GM11168 (cell line): ENCODE measurements at regions not wholly inside any gene's neighbourhood (a gene's known extent, or its start where the extent isn't known, plus 50 kb on each side); places are given as distances from the start of the nearest gene placed in this dataset.

Experiments
- in situ Hi-C: fragments of 300-500 bp; cut with MboI; formaldehyde crosslinking; loops from one replicate; pipeline ENCODE4 v1.12.0; 2022; ENCODE audit warnings: low sequenced_read_pairs; ENCODE audit not compliant: unreplicated experiment

DNA sequence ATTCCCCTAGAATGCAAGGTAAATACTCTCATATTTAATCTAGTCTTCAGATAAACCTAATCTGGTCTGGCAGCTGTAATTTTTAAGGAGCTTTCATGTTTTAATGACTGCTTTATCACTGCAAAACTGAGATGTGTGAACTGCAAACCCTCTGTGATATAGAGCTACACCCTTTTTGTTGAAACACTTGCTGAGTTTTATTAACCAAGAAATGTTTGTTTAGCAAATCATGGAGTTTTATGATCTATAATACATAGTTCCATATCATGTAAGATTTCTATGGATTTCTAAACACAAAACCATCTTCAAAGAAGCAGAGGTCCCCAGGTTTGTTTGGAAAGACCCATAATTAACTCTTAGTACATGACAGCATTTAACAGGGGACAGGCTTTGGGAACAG is 126.4 kb downstream of the BTC start:
- in situ Hi-C loops = no loop called here

DNA sequence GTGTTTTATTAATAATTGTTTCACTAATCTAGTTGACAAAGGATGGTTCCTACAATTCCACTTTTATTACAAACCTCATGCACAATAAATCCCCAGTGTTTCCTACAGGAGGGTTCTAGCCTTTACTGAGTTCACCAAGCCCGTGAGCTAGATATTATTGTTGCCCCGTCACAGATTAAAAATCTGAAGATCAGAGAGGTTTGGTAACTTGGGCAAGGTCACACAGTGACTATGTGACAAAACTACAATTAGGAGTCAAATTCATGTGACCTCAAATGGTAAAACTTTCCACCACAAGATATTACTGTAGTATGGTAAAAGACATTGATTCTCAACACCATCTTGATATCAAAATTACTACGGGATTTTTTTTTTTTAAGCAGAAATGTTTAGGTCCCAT is 124.6 kb downstream of the BTC start:
- in situ Hi-C loops = no loop called here

DNA sequence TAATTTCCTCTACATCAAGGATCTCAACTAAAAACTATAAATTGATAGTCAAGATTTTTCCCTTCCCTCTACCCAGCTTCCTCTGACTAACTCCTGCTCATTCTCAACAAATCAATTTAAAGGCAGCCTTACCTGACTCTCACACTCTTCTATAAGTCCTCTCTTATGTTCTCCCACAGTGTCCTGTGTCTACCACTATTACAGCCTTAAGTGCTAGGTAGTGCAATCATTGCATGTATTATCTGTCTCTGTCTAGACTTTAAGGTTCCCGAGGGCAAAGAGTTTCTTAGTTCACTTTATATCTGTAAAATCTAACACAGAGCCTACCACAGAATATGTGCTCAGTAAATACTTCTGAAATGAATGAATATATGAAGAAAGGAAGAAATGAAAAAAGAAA is 123.7 kb downstream of the BTC start:
- in situ Hi-C loops = no loop called here

DNA sequence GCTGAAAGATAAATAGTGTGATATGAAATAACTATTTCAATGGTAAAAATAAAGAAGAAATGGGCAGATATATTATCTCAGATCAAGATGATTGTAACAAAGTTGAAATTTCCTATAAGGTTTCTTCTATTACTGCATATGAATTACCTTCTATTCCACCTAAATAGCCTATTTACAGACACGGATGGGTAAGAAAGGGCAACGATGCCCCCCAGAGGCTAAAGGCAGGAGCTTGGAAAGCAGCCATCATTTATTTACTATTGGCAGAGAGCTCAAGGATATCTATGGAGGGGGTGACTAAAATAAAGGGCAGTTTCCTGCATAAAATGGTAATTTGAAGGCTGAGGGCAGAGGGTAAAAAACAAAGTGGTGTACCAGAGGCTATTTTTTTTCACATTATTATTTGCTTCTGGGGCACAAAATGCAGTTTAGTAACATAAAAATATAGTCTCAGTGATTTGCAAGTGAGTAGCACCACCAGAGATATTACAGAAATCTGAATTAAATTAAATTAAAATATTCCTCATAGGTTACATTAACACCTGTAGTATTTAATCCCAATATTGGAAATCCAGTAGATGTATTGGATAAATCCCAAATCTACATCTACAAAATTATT is 123.1 kb downstream of the BTC start:
- in situ Hi-C loops = no loop called here

DNA sequence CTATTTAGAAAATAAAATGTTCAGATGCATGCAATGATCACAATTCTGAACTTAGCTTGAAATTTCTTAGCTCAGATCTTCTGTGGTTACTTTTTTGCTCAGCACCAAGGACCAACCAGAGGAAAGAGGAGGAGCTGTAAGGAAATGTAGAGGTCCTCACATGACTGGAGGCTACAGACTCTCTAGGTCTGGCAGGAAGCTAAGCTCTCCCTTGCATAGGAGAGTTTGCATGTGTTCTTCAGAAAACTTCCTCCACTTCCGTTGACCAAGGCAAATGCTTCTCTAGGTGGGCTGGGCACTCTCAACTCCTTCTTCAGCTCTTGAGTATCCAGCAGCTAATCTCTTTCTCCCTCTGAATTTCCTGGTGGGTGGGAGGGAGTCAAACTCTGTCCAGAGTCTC is 119.6 kb downstream of the BTC start:
- in situ Hi-C loops = no loop called here

DNA sequence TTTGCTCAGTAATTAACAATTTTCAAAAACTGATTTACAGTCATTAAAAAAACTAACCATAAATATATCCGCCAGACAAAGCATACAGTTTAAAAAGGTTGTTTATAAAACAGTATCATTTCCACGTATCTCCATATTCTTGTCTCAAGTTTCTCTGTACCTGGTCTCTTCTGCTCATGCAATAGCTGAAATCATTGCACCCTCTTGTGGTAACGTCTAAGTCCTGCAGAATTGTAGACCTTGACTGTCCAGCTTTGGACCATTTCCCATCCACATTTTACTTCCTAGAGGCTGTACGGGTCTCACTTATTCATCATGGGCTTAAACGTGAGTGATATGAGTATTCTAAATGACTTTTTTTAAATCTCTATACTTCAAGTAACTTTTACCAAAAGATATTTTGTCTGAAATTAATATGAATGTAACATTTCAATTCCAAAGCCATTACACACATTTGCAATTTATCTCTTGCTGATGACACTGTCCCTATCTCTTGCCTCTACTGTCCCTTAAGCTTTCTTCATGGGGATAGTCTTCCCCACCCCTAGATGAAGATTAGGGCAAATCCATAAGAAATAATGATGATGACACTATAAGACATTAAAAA is 118.5 kb downstream of the BTC start:
- in situ Hi-C loops = no loop called here

DNA sequence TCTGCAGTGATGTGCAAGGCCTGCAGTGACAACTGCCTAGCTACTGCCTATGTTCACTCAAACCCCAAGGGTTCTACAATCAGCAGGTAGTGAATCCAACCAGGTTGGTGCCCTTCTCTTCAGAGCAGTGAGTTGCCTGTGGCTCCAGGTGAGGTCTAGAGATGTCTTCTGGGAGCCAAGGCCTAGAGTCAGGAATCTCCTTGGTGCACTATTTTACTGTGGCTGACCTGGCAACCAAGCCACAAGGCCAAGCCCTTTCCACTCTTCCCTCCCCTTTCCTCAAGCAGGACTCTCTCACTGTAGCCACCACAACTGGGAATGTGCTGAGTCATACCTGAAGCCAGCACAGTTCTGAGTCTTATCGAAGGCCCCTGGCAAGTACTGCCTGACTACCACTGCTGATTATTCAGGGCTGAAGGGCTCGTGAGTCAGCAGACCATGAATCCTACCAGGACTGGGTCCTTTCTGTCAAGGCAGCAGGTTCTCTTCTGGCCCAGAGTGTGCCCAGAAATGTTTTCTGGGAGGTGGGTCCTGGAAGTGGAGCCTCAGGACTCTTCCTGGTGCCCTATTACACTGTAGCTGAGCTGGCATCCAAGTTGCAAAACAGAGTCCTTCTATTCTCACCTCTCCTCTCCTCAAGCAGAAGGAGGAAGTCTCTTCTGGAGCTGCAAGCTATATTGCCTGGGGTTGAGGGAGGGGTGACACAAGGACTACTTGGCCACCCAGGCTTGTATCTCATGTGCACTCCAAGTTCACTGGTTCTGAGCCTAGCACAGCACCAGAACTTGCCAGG is 111.6 kb downstream of the BTC start:
- in situ Hi-C loops = no loop called here

DNA sequence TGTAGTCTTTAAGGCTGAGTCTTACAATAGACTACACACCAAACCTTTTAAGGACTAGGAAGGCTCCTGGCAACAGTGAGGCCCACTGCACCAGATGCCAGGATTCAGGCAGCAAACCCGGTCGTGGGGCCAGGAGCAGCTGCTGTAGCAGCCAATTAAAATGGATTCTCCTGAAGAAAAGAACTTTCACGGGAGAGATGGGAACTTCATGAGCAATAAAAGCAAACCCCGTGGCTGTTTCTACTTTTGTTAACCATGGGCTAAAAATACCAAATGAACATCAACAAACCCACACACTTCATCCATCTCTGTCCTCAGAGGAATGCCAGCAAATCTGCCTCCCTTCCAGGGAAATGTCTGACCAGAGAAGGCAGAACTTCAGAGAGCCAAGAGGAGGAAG is 101.4 kb downstream of the BTC start:
- in situ Hi-C loops = no loop called here
